GM19324 (cell line): ENCODE measurements at regions not wholly inside any gene's neighbourhood (a gene's known extent, or its start where the extent isn't known, plus 50 kb on each side); places are given as distances from the start of the nearest gene placed in this dataset.

Source experiments
- ATAC-seq: cut with Tn5 transposase; IDR thresholded peaks from one replicate; pipeline ENCODE4 v1.9.1; 2021; ENCODE audit warnings: mild to moderate bottlenecking, moderate library complexity; ENCODE audit not compliant: unreplicated experiment, low FRiP score

GRCh38 chr12:115519887-115520286 is 757.6 kb downstream of the MED13L start:
- ATAC-seq: no peak

GRCh38 chr12:115519359-115519758 is 758.1 kb downstream of the MED13L start:
- ATAC-seq: no peak

- ATAC-seq: no peak
Observed at GRCh38 chr12:115517913-115518312, 759.6 kb downstream of the MED13L start.

- no peak for ATAC-seq
Observed at GRCh38 chr12:115511986-115512711, 765.3 kb downstream of the MED13L start.

- no peak for ATAC-seq
Observed at GRCh38 chr12:115511305-115511704, 766.2 kb downstream of the MED13L start.

GRCh38 chr12:115508990-115509389 is 768.5 kb downstream of the MED13L start:
- ATAC-seq: no peak

- no peak for ATAC-seq
Observed at GRCh38 chr12:115507951-115508722, 769.4 kb downstream of the MED13L start.

GRCh38 chr12:115507560-115507889 is 770.0 kb downstream of the MED13L start:
- ATAC-seq: no peak

GRCh38 chr12:115506822-115507559 is 770.5 kb downstream of the MED13L start:
- ATAC-seq: no peak

- ATAC-seq: no peak
Observed at GRCh38 chr12:115504306-115505290, 772.9 kb downstream of the MED13L start.

GRCh38 chr12:115500872-115501271 is 776.6 kb downstream of the MED13L start:
- ATAC-seq: no peak

GRCh38 chr12:115495300-115495699 is 782.2 kb downstream of the MED13L start:
- no peak for ATAC-seq

- no peak for ATAC-seq
Observed at GRCh38 chr12:115492553-115492952, 784.9 kb downstream of the MED13L start.

- ATAC-seq: no peak
Observed at GRCh38 chr12:115491511-115492250, 785.8 kb downstream of the MED13L start.

GRCh38 chr12:115489253-115489652 is 788.2 kb downstream of the MED13L start:
- ATAC-seq: no peak

- no peak for ATAC-seq
Observed at GRCh38 chr12:115485967-115486366, 791.5 kb downstream of the MED13L start.

- ATAC-seq: no peak
Observed at GRCh38 chr12:115485503-115485902, 792.0 kb downstream of the MED13L start.

- no peak for ATAC-seq
Observed at GRCh38 chr12:115482943-115483342, 794.5 kb downstream of the MED13L start.

GRCh38 chr12:115481141-115481540 is 796.4 kb downstream of the MED13L start:
- no peak for ATAC-seq

- no peak for ATAC-seq
Observed at GRCh38 chr12:115478505-115478904, 794.5 kb upstream of the TBX3 start.
